ENCODE measurements at regions not wholly inside any gene's neighbourhood (a gene's known extent, or its start where the extent isn't known, plus 50 kb on each side); places are given as distances from the start of the nearest gene placed in this dataset.

GRCh38 chr2:173598525-173598924 is 243.9 kb downstream of the CDCA7 start:
- TF ChIP-seq EZH2phosphoT487 (IDR thresholded peaks at IDR 0.05; ENCODE audit: borderline replicate concordance), result no peak
- TF ChIP-seq CTCF (conservative IDR thresholded peaks at IDR 0.05; ENCODE audit: low read length), result no peak
